ENCODE measurements at regions not wholly inside any gene's neighbourhood (a gene's known extent, or its start where the extent isn't known, plus 50 kb on each side); places are given as distances from the start of the nearest gene placed in this dataset.

GRCh38 chr12:107888789-107889188, 114.3 kb downstream of the ASCL4 start:
- intact Hi-C loops (cut with micrococcal nuclease) = loop anchor here (5.0 kb wide), 1 partner anchor 126 kb away; the partner anchor contains the start of gene PRDM4

GRCh38 chr12:107891967-107892366, 117.5 kb downstream of the ASCL4 start:
- intact Hi-C loops (cut with micrococcal nuclease) = no loop called here

- intact Hi-C loops (cut with micrococcal nuclease) = no loop called here
Observed at GRCh38 chr12:107894589-107894988, 120.1 kb downstream of the ASCL4 start.

- intact Hi-C loops (cut with micrococcal nuclease) = no loop called here
Observed at GRCh38 chr12:107895966-107896365, 121.5 kb downstream of the ASCL4 start.

GRCh38 chr12:107900588-107900987, 126.1 kb downstream of the ASCL4 start:
- intact Hi-C loops (cut with micrococcal nuclease) = no loop called here

GRCh38 chr12:107903341-107904061, 129.0 kb downstream of the ASCL4 start:
- intact Hi-C loops (cut with micrococcal nuclease) = loop anchor here (1.0 kb wide), 2 partner anchors 9 to 218 kb away; partner anchors contain the start of gene PWP1

- intact Hi-C loops (cut with micrococcal nuclease) = no loop called here
Observed at GRCh38 chr12:107906707-107907106, 132.2 kb downstream of the ASCL4 start.

GRCh38 chr12:107912421-107913004, 138.0 kb downstream of the ASCL4 start:
- intact Hi-C loops (cut with micrococcal nuclease) = loop anchor here (1.0 to 5.0 kb wide), 3 partner anchors 9 to 236 kb away; partner anchors contain the start of gene PRDM4

GRCh38 chr12:107914460-107914977, 140.0 kb downstream of the ASCL4 start:
- intact Hi-C loops (cut with micrococcal nuclease) = loop anchor here (5.0 kb wide), 1 partner anchor 152 kb away; the partner anchor contains the start of gene PRDM4

GRCh38 chr12:107917912-107918800, 143.7 kb downstream of the ASCL4 start:
- intact Hi-C loops (cut with micrococcal nuclease) = no loop called here

GRCh38 chr12:107921062-107921461, 146.6 kb downstream of the ASCL4 start:
- intact Hi-C loops (cut with micrococcal nuclease) = no loop called here

GRCh38 chr12:107925125-107925524, 150.6 kb downstream of the ASCL4 start:
- intact Hi-C loops (cut with micrococcal nuclease) = no loop called here

- intact Hi-C loops (cut with micrococcal nuclease) = no loop called here
Observed at GRCh38 chr12:107929436-107929835, 154.9 kb downstream of the ASCL4 start.

GRCh38 chr12:107931761-107932160, 157.3 kb downstream of the ASCL4 start:
- intact Hi-C loops (cut with micrococcal nuclease) = no loop called here

- intact Hi-C loops (cut with micrococcal nuclease) = no loop called here
Observed at GRCh38 chr12:107938446-107938845, 163.9 kb downstream of the ASCL4 start.

- intact Hi-C loops (cut with micrococcal nuclease) = no loop called here
Observed at GRCh38 chr12:107948391-107948945, 174.0 kb downstream of the ASCL4 start.

- intact Hi-C loops (cut with micrococcal nuclease) = no loop called here
Observed at GRCh38 chr12:107951024-107951423, 176.5 kb downstream of the ASCL4 start.

- intact Hi-C loops (cut with micrococcal nuclease) = no loop called here
Observed at GRCh38 chr12:107955966-107956643, 173.0 kb upstream of the WSCD2 start.

- intact Hi-C loops (cut with micrococcal nuclease) = no loop called here
Observed at GRCh38 chr12:107957459-107957858, 171.6 kb upstream of the WSCD2 start.

GRCh38 chr12:107963635-107964034, 165.5 kb upstream of the WSCD2 start:
- intact Hi-C loops (cut with micrococcal nuclease) = no loop called here

GRCh38 chr12:107967170-107967569, 161.9 kb upstream of the WSCD2 start:
- intact Hi-C loops (cut with micrococcal nuclease) = no loop called here

All from T-helper 2 cell treated with Interferon-gamma antibody and Interleukin-4, amounts not matched to agents 100 ng/mL and 5 ng/mL, for 36 hours (primary cell).